ENCODE measurements at regions not wholly inside any gene's neighbourhood (a gene's known extent, or its start where the extent isn't known, plus 50 kb on each side); places are given as distances from the start of the nearest gene placed in this dataset.
A peak's percentile ranks its signal among the peaks of the same experiment; 100 is the strongest.
"Not testable (repeated sequence)": the region's sequence is repeated elsewhere in the genome, so short reads cannot be mapped to it uniquely, and the experiment has no call there.

- DNase-seq: peak; percentile 23
Measured at GRCh38 chr21:33121715-33122475, 52.0 kb downstream of the OLIG1 start.

GRCh38 chr21:33122507-33122906, 52.6 kb downstream of the OLIG1 start:
- DNase-seq: no peak

- DNase-seq: peak; percentile 24
Measured at GRCh38 chr21:33123374-33124123, 53.6 kb downstream of the OLIG1 start.

GRCh38 chr21:33124889-33125288, 54.9 kb downstream of the OLIG1 start:
- DNase-seq: no peak

GRCh38 chr21:33125680-33126375, 55.9 kb downstream of the OLIG1 start:
- DNase-seq: no peak

- no peak for DNase-seq
Measured at GRCh38 chr21:33126569-33126968, 56.6 kb downstream of the OLIG1 start.

- DNase-seq: peak; percentile 85
Measured at GRCh38 chr21:33127154-33127867, 57.4 kb downstream of the OLIG1 start.

GRCh38 chr21:33127868-33128242, 57.9 kb downstream of the OLIG1 start:
- no peak for DNase-seq

- no peak for DNase-seq
Measured at GRCh38 chr21:33128538-33128937, 58.6 kb downstream of the OLIG1 start.

- peak; percentile 25 for DNase-seq
Measured at GRCh38 chr21:33132054-33132453, 62.1 kb downstream of the OLIG1 start.

GRCh38 chr21:33133892-33134291, 64.0 kb downstream of the OLIG1 start:
- DNase-seq: no peak

- peak; percentile 66 for DNase-seq
Measured at GRCh38 chr21:33135925-33136324, 66.0 kb downstream of the OLIG1 start.

- no peak for DNase-seq
Measured at GRCh38 chr21:33136847-33137502, 67.0 kb downstream of the OLIG1 start.

- DNase-seq: no peak
Measured at GRCh38 chr21:33139084-33139483, 69.1 kb downstream of the OLIG1 start.

- no peak for DNase-seq
Measured at GRCh38 chr21:33140288-33140687, 70.3 kb downstream of the OLIG1 start.

GRCh38 chr21:33146467-33146866, 76.5 kb downstream of the OLIG1 start:
- no peak for DNase-seq

GRCh38 chr21:33149181-33149580, 79.2 kb downstream of the OLIG1 start:
- no peak for DNase-seq

- not testable (repeated sequence) for DNase-seq
Measured at GRCh38 chr21:33150968-33151367, 78.8 kb upstream of the IFNAR2 start.

GRCh38 chr21:33151941-33152731, 77.6 kb upstream of the IFNAR2 start:
- DNase-seq: no peak

- no peak for DNase-seq
Measured at GRCh38 chr21:33152732-33153130, 77.0 kb upstream of the IFNAR2 start.

GRCh38 chr21:33155005-33155404, 74.7 kb upstream of the IFNAR2 start:
- DNase-seq: no peak

- DNase-seq: no peak
Measured at GRCh38 chr21:33155422-33155821, 74.3 kb upstream of the IFNAR2 start.

All from DMS53 (cell line).